ENCODE measurements at regions not wholly inside any gene's neighbourhood (a gene's known extent, or its start where the extent isn't known, plus 50 kb on each side); places are given as distances from the start of the nearest gene placed in this dataset.

DNA sequence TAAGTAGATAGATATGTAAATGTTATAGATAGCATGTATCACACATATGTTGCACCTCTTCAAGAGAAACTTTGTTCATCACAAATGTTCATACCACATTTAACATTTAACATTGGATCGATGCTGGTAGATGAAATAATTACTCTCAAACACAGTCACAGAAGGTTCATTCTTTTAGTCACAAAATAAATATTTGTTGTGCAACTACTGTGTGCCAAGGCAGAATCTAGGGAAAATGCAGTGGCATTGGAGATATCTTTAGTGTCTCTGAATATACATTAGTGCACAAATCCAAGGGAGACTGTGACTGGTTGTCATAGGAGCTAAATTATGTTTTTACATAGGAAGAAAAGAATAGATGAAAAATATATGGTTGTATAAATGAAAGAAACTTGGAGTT is 535.7 kb downstream of the BRINP3 start:
- Mint-ChIP-seq H3K27ac (no peak overlapping the region), H3K27me3 (no peaks in the 10 kb centered on the region), H3K9me3 (peaks cover 2% of the 10 kb centered on the region), H3K36me3 (ENCODE audit: low read depth) (no peaks in the 10 kb centered on the region), H3K4me1 (no peaks in the 10 kb centered on the region), H3K4me3 (no peak overlapping the region)
- intact Hi-C loops (cut with micrococcal nuclease): no loop called here
- DNase-seq: no peak

DNA sequence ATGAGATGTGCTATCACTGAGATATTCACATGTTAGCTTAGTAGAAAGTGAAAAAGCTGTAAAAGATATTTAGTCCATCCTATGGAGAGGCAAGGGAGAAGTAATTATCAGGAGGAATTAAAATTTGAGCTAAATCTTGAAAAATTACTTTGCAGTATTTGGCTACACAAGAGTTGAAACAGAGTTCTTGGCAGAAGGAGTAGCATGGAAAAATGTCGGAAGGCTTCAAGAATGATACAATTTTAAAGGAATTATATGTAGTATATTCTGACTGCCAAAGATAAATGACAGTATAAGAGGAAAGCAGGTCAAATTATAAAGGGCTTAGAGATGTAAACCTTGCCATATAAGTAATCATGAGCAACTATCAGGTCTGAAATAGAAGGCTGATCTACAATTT is 518.9 kb downstream of the BRINP3 start:
- intact Hi-C loops (cut with micrococcal nuclease): no loop called here
- H3K36me3 Mint-ChIP-seq (ENCODE audit: low read depth): no peaks in the 10 kb centered on the region
- H3K9me3 Mint-ChIP-seq: no peaks in the 10 kb centered on the region
- H3K4me1 Mint-ChIP-seq: no peaks in the 10 kb centered on the region
- no peaks in the 10 kb centered on the region for H3K27me3 Mint-ChIP-seq
- DNase-seq: no peak
- no peak overlapping the region for H3K4me3 Mint-ChIP-seq
- H3K27ac Mint-ChIP-seq: no peak overlapping the region

DNA sequence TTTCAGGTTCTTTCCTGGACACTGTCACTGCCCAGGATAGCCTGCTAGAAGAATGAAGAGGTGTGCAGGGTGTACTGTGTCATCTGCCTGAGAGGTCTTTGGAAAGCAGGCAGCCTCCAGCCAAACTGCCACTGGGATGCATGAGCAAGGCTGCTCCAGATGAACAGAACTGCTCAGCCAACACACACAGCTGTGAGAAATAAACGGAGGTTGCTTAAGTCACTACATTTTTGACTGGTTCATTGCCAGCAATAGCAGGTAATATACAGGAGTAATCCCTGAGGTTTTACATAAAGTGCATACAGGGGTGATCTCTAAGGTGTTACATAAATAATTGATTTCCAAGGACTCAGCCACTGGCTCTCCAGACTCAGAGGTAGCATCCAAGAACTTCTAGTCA is 516.9 kb downstream of the BRINP3 start:
- H3K4me1 Mint-ChIP-seq: no peaks in the 10 kb centered on the region
- H3K9me3 Mint-ChIP-seq: no peaks in the 10 kb centered on the region
- no peaks in the 10 kb centered on the region for H3K27me3 Mint-ChIP-seq
- DNase-seq: no peak
- H3K4me3 Mint-ChIP-seq: no peak overlapping the region
- no peaks in the 10 kb centered on the region for H3K36me3 Mint-ChIP-seq (ENCODE audit: low read depth)
- intact Hi-C loops (cut with micrococcal nuclease): no loop called here
- no peak overlapping the region for H3K27ac Mint-ChIP-seq

DNA sequence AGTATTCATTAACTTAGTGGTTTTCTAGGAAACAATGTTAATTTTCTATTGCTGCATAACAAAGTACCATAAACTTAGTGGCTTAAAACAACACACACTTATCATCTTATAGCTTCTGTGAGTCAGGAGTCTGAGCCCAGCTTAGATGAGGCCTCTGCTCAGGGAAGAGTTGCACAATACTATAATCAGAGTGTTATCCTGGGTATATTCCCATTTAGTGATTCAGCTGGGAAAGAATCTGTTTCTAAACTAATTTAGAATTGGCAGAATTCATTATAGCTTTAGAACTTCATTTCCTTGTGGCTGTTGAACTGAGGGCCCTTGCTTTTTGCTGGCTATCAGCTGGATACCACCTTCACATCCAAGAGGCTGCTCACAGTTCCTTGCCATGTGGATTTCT is 515.5 kb downstream of the BRINP3 start:
- DNase-seq: no peak
- no peaks in the 10 kb centered on the region for H3K36me3 Mint-ChIP-seq (ENCODE audit: low read depth)
- intact Hi-C loops (cut with micrococcal nuclease): no loop called here

DNA sequence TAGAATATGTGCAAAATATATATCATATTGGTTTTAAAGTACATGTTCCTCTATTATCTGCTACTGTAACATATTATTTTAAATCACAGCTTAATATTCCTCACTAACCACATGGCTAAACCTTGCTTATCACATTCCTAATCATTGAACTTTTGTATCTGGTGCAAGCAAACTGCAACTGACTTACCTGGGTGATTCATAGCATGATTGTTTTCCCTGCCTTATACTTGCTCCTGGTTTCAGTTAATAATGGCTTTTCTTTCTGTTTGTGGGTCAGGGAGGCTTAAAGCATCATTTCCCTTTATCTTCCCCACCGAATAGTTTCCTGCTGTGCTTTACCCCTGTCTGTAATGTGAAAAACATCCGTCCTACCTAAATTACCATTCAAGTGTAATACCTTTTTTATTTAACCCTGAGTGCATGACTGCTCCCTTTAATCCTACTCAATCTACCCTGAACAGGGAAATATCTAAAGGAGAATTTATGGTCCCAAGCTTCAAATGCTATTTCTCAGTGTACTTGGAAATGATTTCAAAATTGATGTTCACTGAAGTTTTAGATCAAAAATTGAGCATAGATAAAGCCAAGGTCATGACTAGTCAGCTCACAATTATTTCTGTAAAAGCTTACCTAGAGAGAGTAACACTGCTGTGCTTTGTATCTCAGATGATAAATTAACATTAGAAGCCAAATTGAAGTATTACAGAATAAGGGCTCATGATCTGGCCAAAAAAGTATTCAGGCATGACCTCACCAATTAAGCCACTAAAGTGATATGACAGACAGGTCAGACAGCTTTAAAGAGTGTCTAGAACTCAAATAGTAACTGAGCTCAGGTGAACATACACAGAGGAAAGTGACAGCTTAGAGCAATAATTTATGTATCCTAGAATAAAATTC is 507.1 kb downstream of the BRINP3 start:
- Mint-ChIP-seq H3K9me3 (peaks cover 9% of the 10 kb centered on the region), H3K4me1 (no peaks in the 10 kb centered on the region), H3K27me3 (no peaks in the 10 kb centered on the region), H3K4me3 (no peak overlapping the region), H3K27ac (no peak overlapping the region), H3K36me3 (ENCODE audit: low read depth) (no peaks in the 10 kb centered on the region)
- no peak for DNase-seq
- intact Hi-C loops (cut with micrococcal nuclease): no loop called here

More for the DNA sequence above, 515.5 kb downstream of the BRINP3 start:
- Mint-ChIP-seq H3K4me1 (no peaks in the 10 kb centered on the region), H3K27ac (no peak overlapping the region), H3K9me3 (no peaks in the 10 kb centered on the region), H3K27me3 (no peaks in the 10 kb centered on the region), H3K4me3 (no peak overlapping the region)

DNA sequence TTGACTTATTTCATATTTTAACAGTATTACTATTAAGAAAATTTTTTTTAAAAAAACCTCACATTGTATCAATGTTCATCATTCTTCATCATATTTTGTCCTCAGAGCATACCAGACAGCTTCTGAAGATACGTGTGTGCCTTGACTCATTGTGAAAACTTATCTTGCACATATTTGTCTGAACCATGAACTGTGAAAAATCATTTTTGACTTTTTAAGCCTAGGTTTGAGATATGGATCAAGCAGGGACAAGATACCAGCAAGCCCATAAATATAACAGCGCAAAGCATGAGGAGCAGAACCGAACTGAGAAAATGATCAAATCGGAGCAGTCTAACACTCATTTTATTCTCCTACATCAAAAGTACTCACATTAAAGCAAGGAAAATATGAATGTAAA is 506.0 kb downstream of the BRINP3 start:
- intact Hi-C loops (cut with micrococcal nuclease): no loop called here
- Mint-ChIP-seq H3K36me3 (ENCODE audit: low read depth) (no peaks in the 10 kb centered on the region), H3K9me3 (peaks cover 16% of the 10 kb centered on the region), H3K27me3 (no peaks in the 10 kb centered on the region), H3K27ac (no peak overlapping the region), H3K4me1 (no peaks in the 10 kb centered on the region), H3K4me3 (no peak overlapping the region)
- DNase-seq: no peak

DNA sequence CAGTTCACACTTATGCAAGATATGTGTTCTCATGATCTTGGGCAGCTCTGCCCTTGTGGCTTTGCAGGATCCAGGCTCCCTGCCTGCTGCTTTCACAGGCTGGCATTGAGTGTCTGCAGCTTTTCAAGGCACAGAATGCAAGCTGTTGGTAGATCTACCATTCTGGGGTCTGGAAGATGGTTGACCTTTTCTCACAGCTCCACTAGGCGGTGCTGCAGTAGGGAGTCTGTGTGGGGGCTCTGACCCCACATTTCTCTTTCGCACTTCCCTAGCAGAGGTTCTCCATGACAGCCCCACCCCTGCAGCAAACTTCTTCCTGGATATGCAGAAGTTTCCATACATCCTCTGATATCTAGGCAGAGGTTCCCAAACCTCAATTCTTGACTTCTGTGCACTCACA is 500.5 kb downstream of the BRINP3 start:
- Mint-ChIP-seq H3K9me3 (peaks cover 24% of the 10 kb centered on the region), H3K36me3 (ENCODE audit: low read depth) (no peaks in the 10 kb centered on the region), H3K4me3 (no peak overlapping the region), H3K27me3 (no peaks in the 10 kb centered on the region), H3K27ac (no peak overlapping the region), H3K4me1 (no peaks in the 10 kb centered on the region)
- intact Hi-C loops (cut with micrococcal nuclease): no loop called here
- DNase-seq: no peak

DNA sequence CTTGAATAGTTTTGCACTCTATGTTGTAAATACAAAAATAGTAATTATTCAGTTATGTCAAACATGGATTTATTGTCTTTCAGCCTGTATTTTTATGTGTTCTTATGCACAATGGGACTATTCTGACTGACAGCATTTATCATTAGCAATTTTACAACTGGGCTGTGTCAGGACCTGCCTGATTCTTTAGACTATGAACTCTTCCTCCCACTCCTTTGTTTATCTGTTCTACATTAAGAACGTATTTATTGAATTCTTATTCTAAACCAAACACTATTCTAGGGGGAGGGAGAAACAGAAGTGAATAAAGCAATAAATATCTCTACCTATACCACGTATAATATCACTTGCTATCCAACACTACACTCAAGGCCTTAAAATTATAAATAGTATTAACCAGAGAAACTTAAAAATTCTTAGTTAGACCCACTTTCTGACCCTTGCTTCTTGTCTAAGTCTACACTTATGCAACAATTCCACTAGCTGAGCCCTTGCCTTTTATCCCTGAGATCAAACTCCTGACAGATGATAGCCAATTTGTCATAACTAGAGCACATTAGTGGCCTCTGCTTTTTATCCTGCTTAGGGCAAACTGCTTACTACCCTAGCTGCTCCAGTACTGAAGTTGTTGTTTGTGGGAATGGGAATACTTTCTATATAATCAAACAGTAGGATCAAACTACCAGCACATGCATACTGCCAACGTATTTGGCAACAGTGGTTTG is 494.3 kb downstream of the BRINP3 start:
- H3K4me3 Mint-ChIP-seq: no peak overlapping the region
- H3K27me3 Mint-ChIP-seq: no peaks in the 10 kb centered on the region
- no peak for DNase-seq
- intact Hi-C loops (cut with micrococcal nuclease): no loop called here
- H3K36me3 Mint-ChIP-seq (ENCODE audit: low read depth): no peaks in the 10 kb centered on the region
- no peak overlapping the region for H3K27ac Mint-ChIP-seq
- H3K9me3 Mint-ChIP-seq: peaks cover 9% of the 10 kb centered on the region
- no peaks in the 10 kb centered on the region for H3K4me1 Mint-ChIP-seq

DNA sequence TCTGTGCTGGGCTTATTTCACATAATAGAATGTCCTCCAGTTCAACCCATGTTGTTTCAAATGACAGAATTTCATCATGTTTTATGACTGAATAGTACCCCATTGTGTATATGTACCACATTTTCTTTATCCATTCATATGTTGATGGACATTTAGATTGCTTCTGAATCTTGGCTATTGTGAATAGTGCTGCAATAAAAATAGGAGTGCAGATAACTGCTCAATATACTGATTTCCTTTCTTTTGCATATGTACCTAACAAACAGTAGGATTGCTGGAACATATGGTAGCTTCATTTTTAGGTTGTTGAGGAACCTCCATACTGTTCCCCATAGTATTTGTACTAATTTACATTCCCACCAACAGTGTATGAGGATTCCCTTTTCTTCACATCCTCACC is 491.1 kb downstream of the BRINP3 start:
- DNase-seq: no peak
- Mint-ChIP-seq H3K4me1 (no peaks in the 10 kb centered on the region), H3K4me3 (no peak overlapping the region), H3K36me3 (ENCODE audit: low read depth) (no peaks in the 10 kb centered on the region), H3K27me3 (no peaks in the 10 kb centered on the region), H3K27ac (no peak overlapping the region), H3K9me3 (peaks cover 7% of the 10 kb centered on the region)
- intact Hi-C loops (cut with micrococcal nuclease): no loop called here

DNA sequence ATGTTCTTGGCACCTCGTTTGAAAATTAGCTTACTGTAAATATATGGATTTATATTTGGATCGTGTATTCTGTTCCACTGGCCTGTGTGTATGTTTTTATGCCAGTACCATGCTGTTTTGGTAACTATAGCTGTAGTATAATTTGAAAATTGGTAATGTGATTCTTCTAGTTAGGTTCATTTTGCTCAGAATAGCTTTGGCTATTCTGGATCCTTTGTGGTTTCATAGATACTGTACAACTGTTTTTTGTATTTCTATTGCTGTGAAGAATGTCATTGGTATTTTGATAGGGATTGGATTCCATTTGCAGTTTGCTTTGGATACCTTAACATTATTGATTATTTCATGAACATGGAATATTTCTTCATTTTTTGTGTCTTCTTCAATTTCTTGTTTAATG is 490.2 kb downstream of the BRINP3 start:
- intact Hi-C loops (cut with micrococcal nuclease): no loop called here
- Mint-ChIP-seq H3K4me1 (no peaks in the 10 kb centered on the region), H3K9me3 (peaks cover 11% of the 10 kb centered on the region), H3K27me3 (no peaks in the 10 kb centered on the region), H3K27ac (no peak overlapping the region), H3K4me3 (no peak overlapping the region), H3K36me3 (ENCODE audit: low read depth) (no peaks in the 10 kb centered on the region)
- DNase-seq: no peak

DNA sequence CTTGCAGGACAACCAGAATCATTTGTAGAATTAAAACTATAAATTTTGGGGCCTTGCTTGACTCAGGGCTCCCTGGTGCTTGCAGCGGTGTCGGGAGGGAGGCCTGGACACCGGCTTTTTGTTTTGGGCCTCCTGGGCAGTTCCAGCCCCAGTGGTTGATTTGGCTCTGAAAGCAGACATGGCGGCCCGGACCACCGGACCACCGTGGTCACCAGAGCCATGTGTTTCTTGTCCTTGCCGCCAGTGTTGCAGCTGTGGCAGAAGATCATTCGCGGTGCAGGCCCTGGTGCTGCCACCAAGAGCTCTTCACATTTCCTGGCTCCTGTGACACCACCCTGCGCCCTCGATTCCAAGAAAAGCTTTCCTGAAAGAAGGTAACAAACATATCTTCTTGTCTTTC is 484.8 kb downstream of the BRINP3 start:
- H3K27me3 Mint-ChIP-seq: no peaks in the 10 kb centered on the region
- H3K9me3 Mint-ChIP-seq: peaks cover 7% of the 10 kb centered on the region
- intact Hi-C loops (cut with micrococcal nuclease): no loop called here

DNA sequence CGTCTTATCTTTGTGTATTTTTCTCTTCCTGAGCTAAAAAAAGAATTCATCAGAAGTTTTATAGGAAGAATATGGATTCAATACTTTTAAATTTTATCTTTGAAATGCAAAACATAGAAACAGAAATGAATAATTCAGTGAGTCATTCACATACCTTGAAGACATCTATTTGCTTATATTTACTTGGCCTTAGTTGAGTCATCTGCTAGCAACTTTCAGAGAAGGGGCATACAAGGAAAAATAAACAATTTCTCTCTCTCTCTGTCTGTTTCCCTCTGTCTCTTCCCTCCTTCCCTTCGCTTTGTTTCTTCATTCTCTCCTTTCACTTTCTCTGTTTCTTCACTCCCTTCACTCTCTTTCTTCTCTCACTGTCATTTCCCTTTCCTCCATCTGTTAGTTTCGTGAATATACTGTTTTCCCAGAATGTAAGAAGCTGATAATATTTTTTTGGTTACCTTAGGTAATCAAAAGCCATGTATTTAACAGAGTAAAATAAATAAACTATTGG is 477.2 kb downstream of the BRINP3 start:
- DNase-seq: no peak
- Mint-ChIP-seq H3K9me3 (no peaks in the 10 kb centered on the region), H3K4me1 (no peaks in the 10 kb centered on the region)

More for the DNA sequence above, 484.8 kb downstream of the BRINP3 start:
- Mint-ChIP-seq H3K27ac (no peak overlapping the region), H3K36me3 (ENCODE audit: low read depth) (no peaks in the 10 kb centered on the region), H3K4me3 (no peak overlapping the region), H3K4me1 (no peaks in the 10 kb centered on the region)
- DNase-seq: no peak

DNA sequence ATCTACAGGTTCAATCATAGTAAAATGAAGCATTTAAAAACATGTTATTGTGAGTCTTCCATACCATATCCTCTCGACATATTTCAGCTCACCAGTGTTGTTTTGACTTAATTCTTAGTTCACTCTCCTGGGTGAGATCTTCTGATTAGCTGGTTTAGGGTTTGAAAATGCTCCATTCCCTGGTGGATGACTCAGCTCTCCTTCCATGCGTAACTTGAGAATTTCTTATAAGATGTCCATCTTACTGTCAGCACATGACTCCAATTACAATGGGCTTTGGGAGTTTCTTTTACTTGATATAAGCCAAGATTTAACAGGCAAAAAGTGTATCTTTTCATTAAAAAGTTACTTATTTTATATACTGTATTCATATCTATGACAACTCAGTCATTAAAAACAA is 476.5 kb downstream of the BRINP3 start:
- intact Hi-C loops (cut with micrococcal nuclease): no loop called here
- Mint-ChIP-seq H3K4me3 (no peak overlapping the region), H3K27me3 (no peaks in the 10 kb centered on the region), H3K4me1 (no peaks in the 10 kb centered on the region), H3K27ac (no peak overlapping the region), H3K36me3 (ENCODE audit: low read depth) (no peaks in the 10 kb centered on the region), H3K9me3 (no peaks in the 10 kb centered on the region)
- DNase-seq: no peak

More for the DNA sequence above, 477.2 kb downstream of the BRINP3 start:
- no peak overlapping the region for H3K27ac Mint-ChIP-seq
- no peaks in the 10 kb centered on the region for H3K27me3 Mint-ChIP-seq
- intact Hi-C loops (cut with micrococcal nuclease): no loop called here
- H3K4me3 Mint-ChIP-seq: no peak overlapping the region
- no peaks in the 10 kb centered on the region for H3K36me3 Mint-ChIP-seq (ENCODE audit: low read depth)

DNA sequence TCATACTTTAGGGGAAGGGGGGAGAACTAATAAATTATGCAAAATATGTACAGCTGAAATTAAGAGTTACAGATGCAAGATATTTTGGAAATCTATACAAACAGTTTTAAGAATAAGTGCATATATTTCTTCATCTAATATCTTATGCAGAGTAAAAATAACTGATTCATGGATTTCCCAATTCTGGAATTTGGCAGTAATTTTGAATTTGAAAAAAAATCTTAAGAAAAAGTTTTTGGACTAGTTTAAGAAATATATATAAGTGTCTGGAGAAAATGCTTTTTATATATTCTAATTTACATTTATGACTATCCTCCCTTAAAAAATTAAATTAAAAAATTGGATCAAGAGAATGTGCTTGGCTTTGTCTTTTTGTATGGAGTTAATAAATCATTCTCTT is 474.3 kb downstream of the BRINP3 start:
- H3K4me1 Mint-ChIP-seq: no peaks in the 10 kb centered on the region
- no peak overlapping the region for H3K4me3 Mint-ChIP-seq
- no peaks in the 10 kb centered on the region for H3K9me3 Mint-ChIP-seq
- no peak for DNase-seq
- no peaks in the 10 kb centered on the region for H3K36me3 Mint-ChIP-seq (ENCODE audit: low read depth)
- no peaks in the 10 kb centered on the region for H3K27me3 Mint-ChIP-seq
- intact Hi-C loops (cut with micrococcal nuclease): no loop called here
- H3K27ac Mint-ChIP-seq: no peak overlapping the region
